ENCODE measurements at regions not wholly inside any gene's neighbourhood (a gene's known extent, or its start where the extent isn't known, plus 50 kb on each side); places are given as distances from the start of the nearest gene placed in this dataset.

DNA sequence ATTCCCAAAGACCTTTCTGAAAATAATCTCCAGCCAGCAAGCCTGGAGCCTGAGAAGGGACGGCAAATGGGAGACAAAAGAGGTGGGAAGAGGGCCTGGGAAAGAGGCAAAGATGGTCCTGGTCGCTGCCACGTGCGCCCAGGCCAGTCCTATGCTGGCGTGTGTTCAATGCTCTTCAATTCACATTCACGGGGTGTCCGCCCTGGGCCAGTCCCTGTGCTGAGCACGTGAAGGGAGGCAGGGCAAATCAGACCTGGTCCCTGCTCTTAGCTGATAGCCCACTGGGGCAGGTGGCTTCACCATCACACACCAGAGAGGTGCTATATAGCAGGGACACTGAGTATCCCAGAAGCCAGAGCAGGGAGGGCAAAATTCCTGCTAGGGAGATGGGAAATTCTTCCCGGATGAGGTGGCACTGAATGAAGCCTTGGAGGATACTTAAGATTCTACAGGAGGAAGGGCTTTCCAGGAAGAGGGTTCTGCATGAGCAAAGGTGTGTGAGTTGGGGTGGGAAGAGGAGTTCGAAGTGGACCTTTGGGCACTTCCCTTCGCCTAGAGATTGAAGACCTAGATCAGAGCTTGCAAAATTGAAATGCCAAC, 148.2 kb downstream of the CHST1 start:
- TF ChIP-seq, protein P1, sequence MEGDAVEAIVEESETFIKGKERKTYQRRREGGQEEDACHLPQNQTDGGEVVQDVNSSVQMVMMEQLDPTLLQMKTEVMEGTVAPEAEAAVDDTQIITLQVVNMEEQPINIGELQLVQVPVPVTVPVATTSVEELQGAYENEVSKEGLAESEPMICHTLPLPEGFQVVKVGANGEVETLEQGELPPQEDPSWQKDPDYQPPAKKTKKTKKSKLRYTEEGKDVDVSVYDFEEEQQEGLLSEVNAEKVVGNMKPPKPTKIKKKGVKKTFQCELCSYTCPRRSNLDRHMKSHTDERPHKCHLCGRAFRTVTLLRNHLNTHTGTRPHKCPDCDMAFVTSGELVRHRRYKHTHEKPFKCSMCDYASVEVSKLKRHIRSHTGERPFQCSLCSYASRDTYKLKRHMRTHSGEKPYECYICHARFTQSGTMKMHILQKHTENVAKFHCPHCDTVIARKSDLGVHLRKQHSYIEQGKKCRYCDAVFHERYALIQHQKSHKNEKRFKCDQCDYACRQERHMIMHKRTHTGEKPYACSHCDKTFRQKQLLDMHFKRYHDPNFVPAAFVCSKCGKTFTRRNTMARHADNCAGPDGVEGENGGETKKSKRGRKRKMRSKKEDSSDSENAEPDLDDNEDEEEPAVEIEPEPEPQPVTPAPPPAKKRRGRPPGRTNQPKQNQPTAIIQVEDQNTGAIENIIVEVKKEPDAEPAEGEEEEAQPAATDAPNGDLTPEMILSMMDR (IDR thresholded peaks at IDR 0.05; ENCODE audit: low read length), result no peak
- no peak for TF ChIP-seq EZH2 (IDR thresholded peaks at IDR 0.05; ENCODE audit: borderline replicate concordance, low read length)
